HCT116 (cell line): ENCODE measurements at regions not wholly inside any gene's neighbourhood (a gene's known extent, or its start where the extent isn't known, plus 50 kb on each side); places are given as distances from the start of the nearest gene placed in this dataset.

Source experiments
- ATAC-seq: fragments of 200-7000 bp; cut with Tn5 transposase; 2 replicates; pipeline ENCODE4 v1.9.1; 2020; ENCODE audit warnings: mild to moderate bottlenecking, moderate library complexity
- BruUV-seq: library from RNA; stranded (reverse); fragments of 400-500 nt; replicated peaks from 2 replicates; lab custom pipeline; 2021; lab: Mats Ljungman, UMichigan
- CTCF ChIA-PET: fragments of 300-600 bp; sonication (Branson Sonifier 250); formaldehyde crosslinking; loops from one replicate; lab custom pipeline; 2021; ENCODE audit warnings: antibody characterized with exemption; lab: Charles Lee
- POLR2A ChIA-PET: fragments of 300-600, 350-600 bp; sonication (Branson Sonifier 250); formaldehyde crosslinking; loops from one replicate; lab custom pipeline; 2021; ENCODE audit warnings: antibody characterized with exemption; lab: Charles Lee
- RAD21 ChIA-PET, 2 experiments: fragments of 300-600 bp; sonication (Branson Sonifier 250); formaldehyde crosslinking; loops; one replicate each; lab custom pipeline; 2023; ENCODE audit warnings: low total read pairs in 2 of 2; ENCODE audit not compliant: uncharacterized antibody in 2 of 2, unreplicated experiment in 2 of 2, low non-redundant PET in 1 of 2; lab: Charles Lee
- DNase-seq: peaks from one replicate; pipeline ENCODE4 v3.0.0-alpha.2; 2010; ENCODE audit warnings: low read depth, low spot score
- H2AFZ ChIP-seq: fragments of 200-600 bp; shearing (Covaris generic), sonication (generic); 2 replicates; pipeline ENCODE4 v1.6.1; 2017; ENCODE audit warnings: low read depth, mixed run types, mixed read lengths, antibody characterized with exemption, low read length; ENCODE audit not compliant: poor library complexity, severe bottlenecking
- H3K27ac ChIP-seq: 2 replicates; pipeline ENCODE4 v1.5.1; 2012; ENCODE audit warnings: low read depth, low read length
- H3K27me3 ChIP-seq: fragments of 200-600 bp; sonication (generic); 2 replicates; pipeline ENCODE4 v1.6.1; 2016; ENCODE audit warnings: mixed run types, low read length, mixed read lengths; ENCODE audit not compliant: insufficient read depth
- H3K36me3 ChIP-seq, 2 experiments: fragments of 200-500 bp in 1 of 2; fragments of 200-600 bp in 1 of 2; sonication (Bioruptor generic) in 1 of 2; sonication (generic) in 1 of 2; 2 replicates each; pipeline versions ENCODE4 v1.5.1 to v1.6.1; 2014 to 2016; ENCODE audit warnings: low read length in 2 of 2, inconsistent platforms in 1 of 2, mixed read lengths in 1 of 2, mixed run types in 1 of 2; ENCODE audit not compliant: insufficient read depth in 2 of 2, control insufficient read depth in 1 of 2
- H3K4me1 ChIP-seq, 2 experiments: fragments of 200-600 bp in 1 of 2; sonication (generic) in 1 of 2; 2 replicates each; pipeline versions ENCODE4 v1.5.1 to v1.6.1; 2012 to 2017; ENCODE audit warnings: low read length in 2 of 2, inconsistent platforms in 1 of 2, mild to moderate bottlenecking in 1 of 2, mixed read lengths in 1 of 2, mixed run types in 1 of 2, moderate library complexity in 1 of 2; ENCODE audit not compliant: insufficient read depth in 2 of 2, control insufficient read depth in 1 of 2
- H3K4me2 ChIP-seq: fragments of 200-600 bp; sonication (generic); 2 replicates; pipeline ENCODE4 v1.6.1; 2017; ENCODE audit warnings: mixed run types, low read length, mixed read lengths
- H3K4me3 ChIP-seq, 2 experiments: fragments of 200-600 bp in 1 of 2; sonication (generic) in 1 of 2; replicated peaks in 1 of 2; 2 replicates each; pipeline ENCODE4 v1.5.1; 2011 to 2016; ENCODE audit warnings: low read length in 2 of 2, control low read depth in 1 of 2, low read depth in 1 of 2, mild to moderate bottlenecking in 1 of 2, mixed read lengths in 1 of 2, mixed run types in 1 of 2
- H3K79me2 ChIP-seq: fragments of 200-600 bp; sonication (generic); 2 replicates; pipeline ENCODE4 v1.6.1; 2017; ENCODE audit warnings: mild to moderate bottlenecking, mixed run types, low read length, moderate library complexity, mixed read lengths; ENCODE audit not compliant: insufficient read depth
- H3K9ac ChIP-seq: fragments of 200-600 bp; sonication (generic); 2 replicates; pipeline ENCODE4 v1.6.1; 2016; ENCODE audit warnings: low read length, mixed read lengths
- H3K9me2 ChIP-seq: fragments of 200-600 bp; sonication (generic), shearing (Covaris generic); 2 replicates; pipeline ENCODE4 v1.6.1; 2017; ENCODE audit warnings: mixed run types, mild to moderate bottlenecking, moderate library complexity; ENCODE audit not compliant: insufficient read depth
- H3K9me3 ChIP-seq, 2 experiments: fragments of 200-500 bp in 1 of 2; fragments of 200-600 bp in 1 of 2; sonication (Bioruptor generic) in 1 of 2; sonication (generic) in 1 of 2; 2 replicates each; pipeline ENCODE4 v1.6.1; 2014 to 2017; ENCODE audit warnings: low read length in 2 of 2, mixed read lengths in 2 of 2, inconsistent platforms in 1 of 2, low read depth in 1 of 2, mild to moderate bottlenecking in 1 of 2, mixed run types in 1 of 2, moderate library complexity in 1 of 2; ENCODE audit not compliant: control insufficient read depth in 1 of 2, insufficient read depth in 1 of 2
- H4K20me1 ChIP-seq: fragments of 200-600 bp; sonication (generic), shearing (Covaris generic); 2 replicates; pipeline ENCODE4 v1.6.1; 2017; ENCODE audit warnings: mixed run types, mild to moderate bottlenecking, moderate library complexity; ENCODE audit not compliant: insufficient read depth
- ATF3 ChIP-seq: IDR thresholded peaks from 2 replicates; pipeline ENCODE4 v1.6.1; 2012
- CBX3 ChIP-seq: IDR thresholded peaks from 2 replicates; pipeline ENCODE4 v1.6.1; 2012; ENCODE audit warnings: low read depth
- CTCF ChIP-seq, 3 experiments: fragments of 200-600 bp in 1 of 3; sonication (generic) in 1 of 3; IDR thresholded peaks in 2 of 3; conservative IDR thresholded peaks in 1 of 3; 2 replicates each; pipeline ENCODE4 v1.5.1; 2012 to 2017; ENCODE audit warnings: low read depth in 2 of 3, low read length in 2 of 3, antibody characterized with exemption in 1 of 3, borderline replicate concordance in 1 of 3, control low read depth in 1 of 3, mild to moderate bottlenecking in 1 of 3, mixed read lengths in 1 of 3, mixed run types in 1 of 3, moderate library complexity in 1 of 3; ENCODE audit not compliant: insufficient read depth in 1 of 3
- EGR1 ChIP-seq: IDR thresholded peaks from 2 replicates; pipeline ENCODE4 v1.6.1; 2012; ENCODE audit warnings: low read depth
- ELF1 ChIP-seq: IDR thresholded peaks from 2 replicates; pipeline ENCODE4 v1.6.1; 2012; ENCODE audit warnings: low read depth, borderline replicate concordance
- EZH2 ChIP-seq: fragments of 200-600 bp; sonication (generic); IDR thresholded peaks from 2 replicates; pipeline ENCODE4 v1.6.1; 2017; ENCODE audit warnings: antibody characterized with exemption, mixed run types
- EZH2phosphoT487 ChIP-seq: fragments of 200-600 bp; IDR thresholded peaks from 2 replicates; pipeline ENCODE4 v1.6.1; 2018; ENCODE audit warnings: antibody characterized with exemption, borderline replicate concordance
- FOSL1 ChIP-seq: IDR thresholded peaks from 2 replicates; pipeline ENCODE4 v1.6.1; 2012; ENCODE audit warnings: low read depth
- JUND ChIP-seq: IDR thresholded peaks from 2 replicates; pipeline ENCODE4 v1.6.1; 2012
- POLR2A ChIP-seq: IDR thresholded peaks from 2 replicates; pipeline ENCODE4 v1.7.0; 2011; ENCODE audit warnings: borderline replicate concordance; ENCODE audit not compliant: insufficient read depth, insufficient read length; ENCODE audit errors: extremely low read depth
- POLR2AphosphoS5 ChIP-seq: IDR thresholded peaks from 2 replicates; pipeline ENCODE4 v1.6.1; 2011; ENCODE audit warnings: mild to moderate bottlenecking, low read depth, low read length, moderate library complexity
- RAD21 ChIP-seq: IDR thresholded peaks from 2 replicates; pipeline ENCODE4 v1.6.1; 2012; ENCODE audit warnings: low read depth, mild to moderate bottlenecking
- REST ChIP-seq: IDR thresholded peaks from 2 replicates; pipeline ENCODE4 v1.6.1; 2012; ENCODE audit warnings: low read depth
- SP1 ChIP-seq: IDR thresholded peaks from 2 replicates; pipeline ENCODE4 v1.6.1; 2012; ENCODE audit warnings: low read depth
- SRF ChIP-seq: IDR thresholded peaks from 2 replicates; pipeline ENCODE4 v1.6.1; 2012; ENCODE audit warnings: low read depth
- TCF7L2 ChIP-seq: IDR thresholded peaks from 2 replicates; pipeline ENCODE4 v1.7.0; 2011; ENCODE audit warnings: borderline replicate concordance, inconsistent platforms; ENCODE audit not compliant: insufficient read depth, insufficient read length; ENCODE audit errors: extremely low read depth
- YY1 ChIP-seq: IDR thresholded peaks from 2 replicates; pipeline ENCODE4 v1.6.1; 2011; ENCODE audit warnings: low read length, low read depth, moderate library complexity, mild to moderate bottlenecking; ENCODE audit not compliant: insufficient replicate concordance; ENCODE audit errors: extremely low read depth
- ZNF274 ChIP-seq: fragments of 200-500 bp; sonication (Bioruptor generic); IDR thresholded peaks from 2 replicates; pipeline ENCODE4 v1.6.1; 2014; ENCODE audit warnings: mild to moderate bottlenecking, low read depth, low read length, inconsistent platforms
- intact Hi-C: fragments of 100-400 bp; cut with micrococcal nuclease; formaldehyde crosslinking; loops from 2 replicates; pipeline ENCODE4 v1.10.0; 2022

- no peak overlapping the region for H2AFZ ChIP-seq
- H3K9me2 ChIP-seq: no peaks in the 10 kb centered on the region
- no peak overlapping the region for H3K27ac ChIP-seq
- no peak overlapping the region for H3K9ac ChIP-seq
- no peaks in the 10 kb centered on the region for H3K27me3 ChIP-seq
- TF ChIP-seq CBX3 (no peak), ATF3 (no peak), EZH2 (no peak), EZH2phosphoT487 (no peak), POLR2A (no peak), POLR2AphosphoS5 (no peak), ZNF274 (no peak), REST (no peak), SRF (no peak), TCF7L2 (no peak), ELF1 (no peak), CTCF (IDR thresholded peaks at IDR 0.05 in 2 of 3, conservative IDR thresholded peaks at IDR 0.05 in 1 of 3; ENCODE audit: borderline replicate concordance in 1 of 3, insufficient read depth in 1 of 3, low read depth in 2 of 3, low read length in 2 of 3) (no peak), YY1 (no peak), RAD21 (no peak), FOSL1 (no peak), SP1 (no peak), JUND (no peak), EGR1 (no peak)
- BruUV-seq: no TSS peak
- H3K79me2 ChIP-seq: no peaks in the 10 kb centered on the region
- no peaks in the 10 kb centered on the region for H3K4me1 ChIP-seq
- H3K9me3 ChIP-seq: peaks cover 13 to 18% of the 10 kb centered on the region in 2 experiments; a peak in 2 of 4 replicates
- ChIA-PET POLR2A (no interaction called here), CTCF (no interaction called here), RAD21 (no interaction called here)
- H3K4me3 ChIP-seq: no peak overlapping the region
- no peaks in the 10 kb centered on the region for H4K20me1 ChIP-seq
- intact Hi-C loops: no loop called here
- no peak for DNase-seq
- H3K36me3 ChIP-seq: no peaks in the 10 kb centered on the region
- H3K4me2 ChIP-seq: no peak overlapping the region
- no peak for ATAC-seq
Observed at GRCh38 chr1:72481420-72481970, 199.2 kb upstream of the NEGR1 start.
